Stomach (tissue), 8 donors: ENCODE measurements at regions not wholly inside any gene's neighbourhood (a gene's known extent, or its start where the extent isn't known, plus 50 kb on each side); places are given as distances from the start of the nearest gene placed in this dataset.

Experiments used
- DNase-seq, 2 donors: peaks; one replicate each; pipeline versions ENCODE4 v3.0.0 to v3.0.0-alpha.2; 2013 to 2019
- H3K27ac ChIP-seq, 5 donors: fragments of 200-600 bp in 4 of 5; sonication (generic) in 4 of 5; one replicate each; pipeline ENCODE4 v1.5.1; 2013 to 2019; ENCODE audit warnings: mild to moderate bottlenecking in 1 of 5, moderate library complexity in 1 of 5
- H3K27me3 ChIP-seq, 3 donors: fragments of 200-600 bp; sonication (generic); one replicate each; pipeline ENCODE4 v1.5.1; 2017 to 2019; ENCODE audit warnings: mixed run types in 1 of 3
- H3K36me3 ChIP-seq, 4 donors: fragments of 200-600 bp; sonication (generic); 1 replicate in 3 of 4; 2 replicates in 1 of 4; pipeline ENCODE4 v1.5.1; 2016 to 2019
- H3K4me1 ChIP-seq, 4 donors: fragments of 200-600 bp; sonication (generic); one replicate each; pipeline ENCODE4 v1.5.1; 2016 to 2019
- H3K4me3 ChIP-seq, 4 donors: fragments of 200-600 bp; sonication (generic) in 3 of 4; one replicate each; pipeline ENCODE4 v1.5.1; 2016 to 2019; ENCODE audit warnings: mild to moderate bottlenecking in 1 of 4
- H3K9me3 ChIP-seq, 4 donors: fragments of 200-600 bp; sonication (generic); one replicate each; pipeline ENCODE4 v1.5.1; 2016 to 2019
- CTCF ChIP-seq, 7 experiments: fragments of 450-650 bp in 4 of 7; fragments of 200-600 bp in 3 of 7; sonication (generic) in 3 of 7; IDR thresholded peaks; one replicate each; pipeline ENCODE4 v1.5.1; 2016 to 2019; ENCODE audit warnings: antibody characterized with exemption in 7 of 7, control low read depth in 2 of 7, mild to moderate bottlenecking in 1 of 7
- EP300 ChIP-seq: sonication (generic); formaldehyde crosslinking; IDR thresholded peaks from one replicate; pipeline ENCODE4 v1.6.1; 2017; ENCODE audit warnings: antibody characterized with exemption
- POLR2A ChIP-seq, 4 donors: fragments of 450-650 bp; IDR thresholded peaks; one replicate each; pipeline ENCODE4 v1.6.1; 2016; ENCODE audit warnings: antibody characterized with exemption in 4 of 4, control low read depth in 2 of 4, mild to moderate bottlenecking in 1 of 4, moderate library complexity in 1 of 4
- POLR2AphosphoS5 ChIP-seq, 3 donors: sonication (generic); formaldehyde crosslinking; IDR thresholded peaks; one replicate each; pipeline ENCODE4 v1.6.1; 2016; ENCODE audit warnings: antibody characterized with exemption in 3 of 3
- WGBS, 5 donors: extraction: QIAGEN DNeasy Blood & Tissue Kit in 3 of 5; methylation state at CpG; one replicate each; pipeline versions ENCODE4 v1.1.5 to v1.1.7; 2013 to 2018; 5-methylcytosine and 5-hydroxymethylcytosine counted together
- intact Hi-C: fragments of 100-400 bp; cut with DNase I; formaldehyde crosslinking; loops from one replicate; pipeline ENCODE4 v1.15.1; 2023; ENCODE audit warnings: low total_unique reads
- donor health status: healthy with polysubstance abuse.
- donor health status: Bipolar disorder and iron deficiency.
- donor health status: healthy.

DNA sequence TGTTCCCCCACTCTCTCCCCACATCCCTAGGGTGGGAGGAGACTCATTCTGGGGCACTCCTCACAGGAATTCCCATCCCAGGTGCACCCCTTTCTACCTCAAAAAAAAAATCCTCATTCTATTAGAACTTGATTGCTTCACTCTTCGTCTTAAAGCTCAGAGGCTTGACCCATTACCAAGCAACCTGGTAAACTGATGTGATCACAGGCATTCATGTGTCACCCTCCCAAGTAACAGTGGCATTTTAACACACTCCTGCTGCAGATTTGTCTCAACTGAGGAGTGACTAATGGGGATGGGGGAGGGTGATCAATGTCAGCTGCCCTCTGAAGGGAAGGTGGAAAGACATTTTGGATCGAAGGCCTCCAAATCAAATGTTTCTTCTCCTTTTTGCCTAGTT lies 78.1 kb upstream of the PTHLH start:
- WGBS, 5 donors: 67 to 84% (median 77%) methylated on average over 2 of the region's 2 CpGs
- no peak for DNase-seq
- no peak for TF ChIP-seq POLR2A (IDR thresholded peaks at IDR 0.05)
- no peak overlapping the region for H3K4me3 ChIP-seq
- no peaks in the 10 kb centered on the region for H3K27me3 ChIP-seq
- H3K36me3 ChIP-seq: no peaks in the 10 kb centered on the region
- H3K4me1 ChIP-seq: no peaks in the 10 kb centered on the region
- no peak overlapping the region for H3K27ac ChIP-seq
- intact Hi-C loops: no loop called here
- H3K9me3 ChIP-seq: peaks cover 0 to 6% (median 0%) of the 10 kb centered on the region in 4 donors

DNA sequence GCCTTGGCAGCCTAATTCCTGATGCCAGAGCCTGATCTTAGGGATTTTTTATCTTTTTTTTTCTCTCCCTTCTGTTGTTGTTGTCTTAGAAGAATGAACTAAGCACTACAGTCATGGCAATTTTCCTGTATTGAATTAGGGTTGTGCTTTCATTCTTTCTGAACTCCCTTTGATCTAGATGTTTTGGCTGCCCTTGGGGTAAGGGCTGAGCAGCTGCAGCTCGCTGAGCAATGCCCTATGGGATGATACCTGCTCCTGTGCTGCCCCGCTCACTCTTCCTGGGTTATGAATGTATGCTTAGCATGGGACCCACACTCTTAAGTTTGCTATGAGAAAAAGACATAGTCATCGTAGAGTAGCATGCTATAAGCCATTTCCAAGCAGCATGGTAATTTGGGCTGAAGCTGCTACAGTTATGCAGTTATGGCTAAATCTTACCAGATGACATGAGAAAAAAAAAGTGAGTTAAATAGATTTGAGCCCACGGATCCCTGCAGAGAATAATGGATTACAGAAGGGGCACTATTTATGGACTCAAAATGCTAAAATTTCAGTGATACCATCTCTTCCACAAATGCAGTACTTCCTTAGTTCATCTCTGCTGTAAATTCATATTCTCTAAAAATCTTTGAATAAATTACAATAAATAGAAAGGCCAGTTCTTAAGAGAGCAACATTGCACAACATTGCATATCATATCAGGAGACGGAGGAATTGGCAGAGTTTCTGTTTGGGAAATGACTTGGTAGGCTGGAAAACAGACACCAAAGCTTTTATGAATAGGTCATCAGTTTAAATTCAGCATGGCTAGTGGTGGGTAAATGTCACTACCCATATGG lies 79.2 kb upstream of the PTHLH start:
- Histone ChIP-seq H3K4me1 (no peaks in the 10 kb centered on the region), H3K27me3 (no peaks in the 10 kb centered on the region), H3K4me3 (no peak overlapping the region), H3K36me3 (no peaks in the 10 kb centered on the region), H3K9me3 (peaks cover 0 to 1% (median 0%) of the 10 kb centered on the region in 4 donors), H3K27ac (no peak overlapping the region)
- TF ChIP-seq POLR2A (IDR thresholded peaks at IDR 0.05): no peak
- TF ChIP-seq CTCF (IDR thresholded peaks at IDR 0.05): no peak
- DNase-seq: peak in 1 of 2 donors; percentile 6
- intact Hi-C loops: no loop called here
- 73 to 78% (median 76%) methylated on average over 5 of the region's 5 CpGs for WGBS, 5 donors

- intact Hi-C loops: no loop called here
- Histone ChIP-seq H3K4me1 (no peaks in the 10 kb centered on the region), H3K36me3 (no peaks in the 10 kb centered on the region), H3K27me3 (no peaks in the 10 kb centered on the region), H3K9me3 (no peaks in the 10 kb centered on the region), H3K27ac (no peak overlapping the region), H3K4me3 (no peak overlapping the region)
- TF ChIP-seq POLR2A (IDR thresholded peaks at IDR 0.05) (no peak), CTCF (IDR thresholded peaks at IDR 0.05) (no peak), EP300 (no peak), POLR2AphosphoS5 (IDR thresholded peaks at IDR 0.05) (no peak)
- DNase-seq: no peak
- 84 to 94% (median 89%) methylated on average over 5 of the region's 5 CpGs for WGBS, 5 donors
These were observed 81.0 kb upstream of the PTHLH start for GRCh38 chr12:28053564-28053963.

GRCh38 chr12:28054583-28054982 lies 82.0 kb upstream of the PTHLH start:
- no peak for DNase-seq
- Histone ChIP-seq H3K27ac (no peak overlapping the region), H3K4me1 (no peaks in the 10 kb centered on the region), H3K36me3 (no peaks in the 10 kb centered on the region), H3K4me3 (no peak overlapping the region), H3K9me3 (no peaks in the 10 kb centered on the region), H3K27me3 (no peaks in the 10 kb centered on the region)
- intact Hi-C loops: no loop called here
- 85 to 100% (median 91%) methylated on average over 1 of the region's 1 CpG for WGBS, 5 donors
- TF ChIP-seq POLR2AphosphoS5 (IDR thresholded peaks at IDR 0.05): no peak
- no peak for TF ChIP-seq CTCF (IDR thresholded peaks at IDR 0.05)
- no peak for TF ChIP-seq POLR2A (IDR thresholded peaks at IDR 0.05)
- no peak for TF ChIP-seq EP300
